ENCODE measurements at regions not wholly inside any gene's neighbourhood (a gene's known extent, or its start where the extent isn't known, plus 50 kb on each side); places are given as distances from the start of the nearest gene placed in this dataset.
"Not testable (repeated sequence)": the region's sequence is repeated elsewhere in the genome, so short reads cannot be mapped to it uniquely, and the experiment has no call there.

DNA sequence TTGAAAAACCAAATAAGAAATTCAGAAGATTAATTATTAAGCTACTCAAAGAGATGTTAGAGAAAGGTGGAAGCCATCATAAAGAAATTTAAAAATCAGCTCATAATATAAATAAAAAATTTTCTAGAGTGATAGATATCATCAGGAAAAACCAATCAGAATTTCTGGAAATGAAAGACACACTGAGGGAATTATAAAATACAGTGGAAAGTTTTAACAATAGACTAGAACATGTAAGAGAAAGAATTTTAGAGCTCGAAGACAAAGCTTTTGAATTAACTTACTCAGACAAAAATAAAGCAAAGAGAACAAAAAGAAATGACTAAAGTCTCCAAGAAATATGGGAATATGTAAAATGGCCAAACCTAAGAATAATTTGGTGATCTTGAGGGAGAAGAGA, 1926.9 kb upstream of the RAG2 start:
- no peak for TF ChIP-seq CTCF (IDR thresholded peaks at IDR 0.05)
- no peak for DNase-seq
- WGBS, 5 donors, result 65 to 82% (median 74%) methylated on average over 1 of the region's 1 CpG
- H3K9me3 ChIP-seq, result peaks cover 0 to 28% (median 13%) of the 10 kb centered on the region in 4 donors
- no peaks in the 10 kb centered on the region for H3K4me1 ChIP-seq
- no peaks in the 10 kb centered on the region for H3K27me3 ChIP-seq
- intact Hi-C loops (cut with DNase I; ENCODE audit: low total_unique reads), result no loop called here
- no peaks in the 10 kb centered on the region for H3K36me3 ChIP-seq
- H3K27ac ChIP-seq, result no peak overlapping the region
- H3K4me3 ChIP-seq, result no peak overlapping the region

DNA sequence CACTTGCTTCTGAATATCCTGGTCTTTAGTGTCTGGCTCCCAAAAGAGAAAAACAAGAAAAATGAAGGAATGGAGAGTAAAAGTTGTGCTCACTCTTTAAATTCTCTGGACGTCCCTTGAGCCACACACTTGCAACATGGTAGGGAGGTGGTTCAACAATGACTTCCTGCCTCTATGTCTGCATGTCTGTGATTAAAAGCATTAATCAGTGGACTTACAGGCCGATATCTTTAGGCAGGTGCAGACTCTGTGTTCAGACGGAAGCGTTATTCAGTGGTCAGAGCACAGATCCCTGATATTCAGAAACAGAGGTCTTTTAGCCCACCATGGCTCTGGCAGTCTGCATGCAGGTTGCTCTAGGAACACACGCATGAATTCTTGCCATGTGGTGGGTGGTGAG, 1920.0 kb upstream of the RAG2 start:
- intact Hi-C loops (cut with DNase I; ENCODE audit: low total_unique reads), result no loop called here
- Histone ChIP-seq H3K9me3 (peaks cover 0 to 9% (median 6%) of the 10 kb centered on the region in 4 donors), H3K4me3 (no peak overlapping the region), H3K36me3 (no peaks in the 10 kb centered on the region), H3K27ac (no peak overlapping the region), H3K4me1 (no peaks in the 10 kb centered on the region), H3K27me3 (no peaks in the 10 kb centered on the region)
- TF ChIP-seq POLR2AphosphoS5 (IDR thresholded peaks at IDR 0.05) (no peak), EP300 (IDR thresholded peaks at IDR 0.05) (no peak), CTCF (IDR thresholded peaks at IDR 0.05) (no peak), POLR2A (IDR thresholded peaks at IDR 0.05) (no peak)
- WGBS, 5 donors, result 77 to 81% (median 80%) methylated on average over 5 of the region's 5 CpGs
- DNase-seq, result no peak

DNA sequence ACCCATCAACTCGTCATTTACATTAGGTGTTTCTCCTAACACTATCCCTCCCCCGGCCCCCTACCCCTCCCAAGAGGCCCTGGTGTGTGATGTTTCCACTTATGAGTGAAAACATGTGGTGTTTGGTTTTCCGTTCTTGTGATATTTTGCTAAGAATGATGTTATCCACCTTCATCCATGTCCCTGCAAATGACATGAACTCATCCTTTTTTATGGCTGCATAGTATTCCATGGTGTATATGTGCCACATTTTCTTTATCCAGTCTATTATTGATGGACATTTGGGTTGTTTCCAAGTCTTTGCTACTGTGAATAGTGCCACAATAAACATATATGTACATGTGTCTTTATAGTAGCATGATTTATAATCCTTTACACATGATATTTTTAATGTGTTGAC, 1914.8 kb upstream of the RAG2 start:
- H3K4me1 ChIP-seq; H3K27ac ChIP-seq; DNase-seq; H3K27me3 ChIP-seq; H3K4me3 ChIP-seq; intact Hi-C loops (cut with DNase I; ENCODE audit: low total_unique reads); H3K9me3 ChIP-seq; H3K36me3 ChIP-seq: not testable (repeated sequence)
- 81 to 86% (median 82%) methylated on average over 3 of the region's 3 CpGs for WGBS, 5 donors

GRCh38 chr11:38510041-38510440, 1912.0 kb upstream of the RAG2 start:
- Histone ChIP-seq H3K4me3 (no peak overlapping the region), H3K27me3 (no peaks in the 10 kb centered on the region), H3K4me1 (no peaks in the 10 kb centered on the region), H3K9me3 (no peaks in the 10 kb centered on the region), H3K36me3 (no peaks in the 10 kb centered on the region), H3K27ac (no peak overlapping the region)
- no peak for DNase-seq
- TF ChIP-seq CTCF (IDR thresholded peaks at IDR 0.05), result no peak
- no peak for TF ChIP-seq EP300 (IDR thresholded peaks at IDR 0.05)
- TF ChIP-seq POLR2A (IDR thresholded peaks at IDR 0.05), result no peak
- TF ChIP-seq POLR2AphosphoS5 (IDR thresholded peaks at IDR 0.05), result no peak
- intact Hi-C loops (cut with DNase I; ENCODE audit: low total_unique reads), result no loop called here
- 42 to 60% (median 50%) methylated on average over 2 of the region's 2 CpGs for WGBS, 5 donors

GRCh38 chr11:38503876-38504275, 1905.8 kb upstream of the RAG2 start:
- Histone ChIP-seq H3K27me3 (no peaks in the 10 kb centered on the region), H3K4me1 (no peaks in the 10 kb centered on the region), H3K4me3 (no peak overlapping the region), H3K9me3 (peaks cover 0 to 9% (median 0%) of the 10 kb centered on the region in 4 donors), H3K27ac (no peak overlapping the region), H3K36me3 (no peaks in the 10 kb centered on the region)
- no peak for DNase-seq
- WGBS, 5 donors, result 93 to 97% (median 94%) methylated on average over 14 of the region's 14 CpGs
- intact Hi-C loops (cut with DNase I; ENCODE audit: low total_unique reads), result no loop called here
- no peak for TF ChIP-seq EP300 (IDR thresholded peaks at IDR 0.05)
- no peak for TF ChIP-seq CTCF (IDR thresholded peaks at IDR 0.05)
- no peak for TF ChIP-seq POLR2A (IDR thresholded peaks at IDR 0.05)
- no peak for TF ChIP-seq POLR2AphosphoS5 (IDR thresholded peaks at IDR 0.05)

Data from stomach (tissue), 8 donors.